ENCODE measurements at regions not wholly inside any gene's neighbourhood (a gene's known extent, or its start where the extent isn't known, plus 50 kb on each side); places are given as distances from the start of the nearest gene placed in this dataset.

DNA sequence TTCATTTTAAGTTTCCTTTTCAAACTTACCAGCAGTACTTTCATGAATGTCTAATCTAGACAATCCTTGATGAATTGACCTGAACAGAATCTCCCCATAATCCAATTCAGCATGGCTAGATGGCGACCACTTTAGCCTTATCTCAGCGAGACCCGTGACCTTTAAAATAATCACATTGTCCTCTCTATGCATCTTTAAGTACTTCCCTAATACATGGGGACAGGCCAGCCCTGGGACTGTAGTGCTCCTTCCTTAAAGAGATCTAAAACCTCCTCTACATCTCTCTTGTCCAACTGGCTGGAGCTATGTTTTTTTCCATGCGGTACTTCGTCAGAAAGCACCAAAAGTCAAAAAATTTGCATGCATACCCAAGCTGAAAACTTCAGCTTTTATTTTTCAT lies 746.0 kb downstream of the VRK1 start:
- no peaks in the 10 kb centered on the region for H3K36me3 Mint-ChIP-seq (ENCODE audit: low read depth)

DNA sequence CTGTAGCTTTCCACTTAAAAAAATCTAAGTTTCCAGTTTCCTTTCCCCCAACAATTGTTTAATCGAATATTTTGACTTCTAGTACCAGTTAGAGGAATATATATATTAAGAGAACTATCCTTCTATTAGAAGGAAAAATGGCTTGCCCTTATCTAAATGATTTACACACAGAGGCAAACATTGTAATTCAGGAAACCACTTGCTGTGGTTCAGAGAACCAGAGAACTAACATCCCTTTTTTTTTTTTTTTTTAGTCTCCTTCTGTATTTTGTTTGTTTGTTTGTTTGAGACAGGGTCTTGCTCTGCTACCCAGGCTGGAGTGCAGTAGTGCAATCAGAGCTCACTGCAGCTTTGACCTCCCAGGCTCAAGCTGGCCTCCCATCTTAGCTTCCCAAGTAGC lies 746.6 kb downstream of the VRK1 start:
- Histone ChIP-seq H3K36me3 (ENCODE audit: control insufficient read depth, insufficient read depth, low read length) (no peaks in the 10 kb centered on the region), H3K9me3 (ENCODE audit: control insufficient read depth, low read length) (no peaks in the 10 kb centered on the region), H3K4me1 (ENCODE audit: control insufficient read depth, insufficient read depth, low read length) (no peaks in the 10 kb centered on the region), H3K9ac (ENCODE audit: extremely low read depth, low read length, poor library complexity, severe bottlenecking) (no peak overlapping the region), H3K27ac (ENCODE audit: low read depth, low read length) (no peak overlapping the region), H3K4me3 (ENCODE audit: low read length) (no peak overlapping the region), H3K27me3 (ENCODE audit: control insufficient read depth, insufficient read depth, low read length, poor library complexity, severe bottlenecking) (no peaks in the 10 kb centered on the region)
- H3K4me1 Mint-ChIP-seq = no peaks in the 10 kb centered on the region
- H3K36me3 Mint-ChIP-seq (ENCODE audit: low read depth) = no peaks in the 10 kb centered on the region
- no peaks in the 10 kb centered on the region for H3K9me3 Mint-ChIP-seq
- peaks cover 2% of the 10 kb centered on the region for H3K27me3 Mint-ChIP-seq (ENCODE audit: insufficient read depth)
- DNase-seq = no peak
- TF ChIP-seq, protein P1, sequence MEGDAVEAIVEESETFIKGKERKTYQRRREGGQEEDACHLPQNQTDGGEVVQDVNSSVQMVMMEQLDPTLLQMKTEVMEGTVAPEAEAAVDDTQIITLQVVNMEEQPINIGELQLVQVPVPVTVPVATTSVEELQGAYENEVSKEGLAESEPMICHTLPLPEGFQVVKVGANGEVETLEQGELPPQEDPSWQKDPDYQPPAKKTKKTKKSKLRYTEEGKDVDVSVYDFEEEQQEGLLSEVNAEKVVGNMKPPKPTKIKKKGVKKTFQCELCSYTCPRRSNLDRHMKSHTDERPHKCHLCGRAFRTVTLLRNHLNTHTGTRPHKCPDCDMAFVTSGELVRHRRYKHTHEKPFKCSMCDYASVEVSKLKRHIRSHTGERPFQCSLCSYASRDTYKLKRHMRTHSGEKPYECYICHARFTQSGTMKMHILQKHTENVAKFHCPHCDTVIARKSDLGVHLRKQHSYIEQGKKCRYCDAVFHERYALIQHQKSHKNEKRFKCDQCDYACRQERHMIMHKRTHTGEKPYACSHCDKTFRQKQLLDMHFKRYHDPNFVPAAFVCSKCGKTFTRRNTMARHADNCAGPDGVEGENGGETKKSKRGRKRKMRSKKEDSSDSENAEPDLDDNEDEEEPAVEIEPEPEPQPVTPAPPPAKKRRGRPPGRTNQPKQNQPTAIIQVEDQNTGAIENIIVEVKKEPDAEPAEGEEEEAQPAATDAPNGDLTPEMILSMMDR (conservative IDR thresholded peaks at IDR 0.05) = no peak
- no CpG with 5 or more reads among the region's 1 CpG for WGBS, 2 experiments (ENCODE audit: insufficient coverage in 1 of 2, insufficient read length in 1 of 2)
- no peak overlapping the region for H3K4me3 Mint-ChIP-seq
- H3K27ac Mint-ChIP-seq = no peak overlapping the region

More for the DNA sequence above, 746.0 kb downstream of the VRK1 start:
- TF ChIP-seq, protein P1 (conservative IDR thresholded peaks at IDR 0.05) = no peak
- H3K4me1 Mint-ChIP-seq = no peaks in the 10 kb centered on the region
- H3K4me3 Mint-ChIP-seq = no peak overlapping the region
- no peak overlapping the region for H3K4me3 ChIP-seq (ENCODE audit: low read length)
- no peak overlapping the region for H3K9ac ChIP-seq (ENCODE audit: extremely low read depth, low read length, poor library complexity, severe bottlenecking)
- H3K27me3 Mint-ChIP-seq (ENCODE audit: insufficient read depth) = peaks cover 2% of the 10 kb centered on the region
- no peaks in the 10 kb centered on the region for H3K9me3 ChIP-seq (ENCODE audit: control insufficient read depth, low read length)
- DNase-seq = no peak
- H3K27me3 ChIP-seq (ENCODE audit: control insufficient read depth, insufficient read depth, low read length, poor library complexity, severe bottlenecking) = no peaks in the 10 kb centered on the region
- no peaks in the 10 kb centered on the region for H3K9me3 Mint-ChIP-seq
- no peaks in the 10 kb centered on the region for H3K4me1 ChIP-seq (ENCODE audit: control insufficient read depth, insufficient read depth, low read length)
- H3K36me3 ChIP-seq (ENCODE audit: control insufficient read depth, insufficient read depth, low read length) = no peaks in the 10 kb centered on the region
- no peak overlapping the region for H3K27ac ChIP-seq (ENCODE audit: low read depth, low read length)
- 95 to 96% methylated on average over 4 to 5 of the region's 5 CpGs for WGBS, 2 experiments (ENCODE audit: insufficient coverage in 1 of 2, insufficient read length in 1 of 2)
- H3K27ac Mint-ChIP-seq = no peak overlapping the region

DNA sequence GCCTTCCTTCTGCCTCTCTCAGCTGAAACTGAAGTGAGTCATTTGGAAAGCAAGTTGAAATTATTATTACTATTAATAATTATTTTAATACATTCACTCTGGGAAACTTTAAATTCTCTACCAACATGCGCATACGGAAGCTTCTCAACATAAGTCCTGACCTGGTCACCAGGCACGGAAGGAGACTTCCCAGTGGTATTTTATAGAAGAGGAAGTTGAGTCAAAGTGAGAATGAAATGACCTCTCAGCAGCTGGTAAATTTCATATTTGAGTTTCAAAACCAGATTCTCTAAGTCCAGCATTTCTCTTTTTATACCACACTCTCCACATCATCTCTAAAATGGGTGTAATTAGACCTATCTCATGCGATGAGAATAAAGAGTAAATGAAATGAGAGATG lies 747.4 kb downstream of the VRK1 start:
- Histone ChIP-seq H3K9me3 (ENCODE audit: control insufficient read depth, low read length) (no peaks in the 10 kb centered on the region), H3K27ac (ENCODE audit: low read depth, low read length) (no peak overlapping the region), H3K4me1 (ENCODE audit: control insufficient read depth, insufficient read depth, low read length) (no peaks in the 10 kb centered on the region), H3K27me3 (ENCODE audit: control insufficient read depth, insufficient read depth, low read length, poor library complexity, severe bottlenecking) (no peaks in the 10 kb centered on the region), H3K9ac (ENCODE audit: extremely low read depth, low read length, poor library complexity, severe bottlenecking) (no peak overlapping the region), H3K4me3 (ENCODE audit: low read length) (no peak overlapping the region), H3K36me3 (ENCODE audit: control insufficient read depth, insufficient read depth, low read length) (no peaks in the 10 kb centered on the region)
- no peak overlapping the region for H3K27ac Mint-ChIP-seq
- TF ChIP-seq, protein P1 (conservative IDR thresholded peaks at IDR 0.05) = no peak
- no peak for DNase-seq
- H3K4me1 Mint-ChIP-seq = no peaks in the 10 kb centered on the region
- H3K27me3 Mint-ChIP-seq (ENCODE audit: insufficient read depth) = peaks cover 2% of the 10 kb centered on the region
- H3K9me3 Mint-ChIP-seq = no peaks in the 10 kb centered on the region
- no peak overlapping the region for H3K4me3 Mint-ChIP-seq
- no peaks in the 10 kb centered on the region for H3K36me3 Mint-ChIP-seq (ENCODE audit: low read depth)
- 98 to 100% methylated on average over 1 to 4 of the region's 4 CpGs for WGBS, 2 experiments (ENCODE audit: insufficient coverage in 1 of 2, insufficient read length in 1 of 2)

Measured in endodermal cell (in vitro differentiated cells).